SJCRH30 (cell line): ENCODE measurements at regions not wholly inside any gene's neighbourhood (a gene's known extent, or its start where the extent isn't known, plus 50 kb on each side); places are given as distances from the start of the nearest gene placed in this dataset.

Experiments
- DNase-seq, 2 experiments: peaks; one replicate each; pipeline ENCODE4 v3.0.0-alpha.2; 2015 to 2020
- H3K27ac ChIP-seq: fragments of 250-450 bp; sonication (Bioruptor Pico); 2 replicates; pipeline ENCODE4 v1.5.1; 2020; ENCODE audit warnings: mild to moderate bottlenecking, moderate library complexity
- H3K27me3 ChIP-seq: fragments of 250-450 bp; sonication (Bioruptor Pico); 2 replicates; pipeline ENCODE4 v1.5.1; 2020; ENCODE audit warnings: mild to moderate bottlenecking, moderate library complexity
- H3K36me3 ChIP-seq: fragments of 250-450 bp; sonication (Bioruptor Pico); 2 replicates; pipeline ENCODE4 v1.5.1; 2020; ENCODE audit warnings: mild to moderate bottlenecking, moderate library complexity
- H3K4me1 ChIP-seq: fragments of 250-450 bp; sonication (Bioruptor Pico); 2 replicates; pipeline ENCODE4 v1.5.1; 2020; ENCODE audit warnings: mild to moderate bottlenecking, moderate library complexity
- H3K4me3 ChIP-seq: fragments of 250-450 bp; sonication (Bioruptor Pico); 2 replicates; pipeline ENCODE4 v1.5.1; 2020; ENCODE audit warnings: mild to moderate bottlenecking, moderate library complexity
- H3K9me3 ChIP-seq: fragments of 250-450 bp; sonication (Bioruptor Pico); replicated peaks from 2 replicates; pipeline ENCODE4 v1.5.1; 2020; ENCODE audit warnings: mild to moderate bottlenecking, moderate library complexity

DNA sequence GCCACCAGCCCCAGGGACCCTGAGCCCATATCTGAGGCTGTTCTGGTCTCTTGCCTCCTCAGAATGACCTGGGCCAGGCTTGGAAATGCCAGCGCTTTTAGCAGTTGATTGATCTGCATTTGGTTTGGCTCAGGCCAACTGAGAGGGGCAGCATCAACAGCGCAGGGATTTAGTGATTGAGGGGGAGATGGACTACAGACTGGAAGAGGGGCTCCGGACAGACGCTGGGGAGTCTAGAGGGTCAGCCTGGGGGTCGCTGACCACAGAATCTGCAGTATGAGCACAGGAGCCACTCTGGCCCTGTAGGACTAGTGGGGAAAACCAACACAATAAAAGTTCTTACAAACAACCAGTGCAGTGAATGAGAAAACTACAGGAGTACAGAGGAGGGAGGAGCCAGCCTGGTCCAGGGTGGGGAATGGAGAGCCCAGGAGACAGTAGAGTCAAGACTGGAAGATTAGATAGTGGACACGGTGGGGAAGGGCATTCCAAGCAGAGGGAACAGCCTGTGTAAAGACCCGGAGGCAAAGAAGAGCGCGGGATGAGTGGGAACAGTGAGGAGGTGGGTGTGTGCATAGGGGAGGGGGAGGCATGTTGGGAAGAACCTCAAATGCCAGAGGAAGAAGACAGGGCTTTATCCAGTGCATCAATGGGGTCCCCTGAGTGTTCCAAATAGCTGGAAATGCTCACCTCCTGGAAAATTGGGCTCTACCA is 128.9 kb downstream of the MRM1 start:
- Histone ChIP-seq H3K27ac (no peak overlapping the region), H3K4me3 (no peak overlapping the region), H3K9me3 (no peaks in the 10 kb centered on the region), H3K27me3 (peaks cover 24% of the 10 kb centered on the region), H3K36me3 (no peaks in the 10 kb centered on the region), H3K4me1 (no peaks in the 10 kb centered on the region)
- no peak for DNase-seq

DNA sequence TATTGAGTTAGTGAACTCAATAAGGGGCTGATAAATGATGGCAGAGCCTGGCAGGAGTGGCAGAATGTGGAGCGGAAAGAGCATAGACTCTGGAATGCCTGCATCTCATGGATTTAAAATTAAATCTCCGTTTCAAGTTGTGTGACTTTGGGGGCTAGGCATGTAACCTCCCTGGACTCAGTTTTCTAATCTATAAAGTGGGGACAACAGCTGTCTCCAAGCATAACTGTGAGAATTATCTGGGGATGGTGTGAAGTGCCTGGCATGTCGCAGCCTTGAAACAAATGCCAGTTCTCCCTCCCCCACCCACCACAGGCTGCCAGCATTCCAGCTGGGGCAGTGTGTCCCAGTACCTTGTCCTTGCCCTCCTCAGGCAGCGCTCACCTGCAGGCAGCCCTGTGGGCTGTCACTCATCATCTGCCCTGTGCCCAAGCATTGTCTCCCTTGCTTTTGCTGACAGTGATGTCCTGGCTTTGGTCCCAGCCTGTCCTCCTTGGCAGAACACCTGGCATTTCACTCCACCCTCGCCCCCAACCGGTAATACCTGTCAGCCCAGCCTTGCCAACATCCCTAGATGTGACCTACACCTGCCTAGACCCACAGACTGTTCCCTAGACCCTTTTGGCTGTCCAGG is 129.6 kb downstream of the MRM1 start:
- Histone ChIP-seq H3K4me3 (no peak overlapping the region), H3K27me3 (peaks cover 24% of the 10 kb centered on the region), H3K9me3 (no peaks in the 10 kb centered on the region), H3K27ac (no peak overlapping the region), H3K4me1 (no peaks in the 10 kb centered on the region), H3K36me3 (no peaks in the 10 kb centered on the region)
- DNase-seq, result no peak

DNA sequence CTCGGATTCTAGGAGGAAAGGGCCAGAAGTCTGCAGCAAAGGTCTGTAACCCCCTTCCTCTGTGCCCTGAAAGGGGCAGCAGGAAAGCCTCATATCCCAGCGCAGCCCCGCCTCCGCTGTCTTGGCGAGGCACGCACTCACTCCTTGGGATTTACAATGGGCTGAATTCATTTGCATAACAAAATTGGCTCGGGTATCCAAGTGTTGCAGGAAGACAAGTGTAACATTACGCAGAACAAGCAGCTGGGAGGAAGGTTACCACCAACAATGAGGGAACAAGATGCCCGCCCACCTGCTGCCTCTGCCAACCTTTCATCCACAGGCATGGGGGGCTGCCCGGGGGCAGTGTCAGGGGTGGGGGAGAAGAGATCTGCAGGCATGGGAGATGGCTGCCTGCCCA is 130.4 kb downstream of the MRM1 start:
- Histone ChIP-seq H3K27ac (no peak overlapping the region), H3K27me3 (peaks cover 20% of the 10 kb centered on the region), H3K4me3 (no peak overlapping the region)

DNA sequence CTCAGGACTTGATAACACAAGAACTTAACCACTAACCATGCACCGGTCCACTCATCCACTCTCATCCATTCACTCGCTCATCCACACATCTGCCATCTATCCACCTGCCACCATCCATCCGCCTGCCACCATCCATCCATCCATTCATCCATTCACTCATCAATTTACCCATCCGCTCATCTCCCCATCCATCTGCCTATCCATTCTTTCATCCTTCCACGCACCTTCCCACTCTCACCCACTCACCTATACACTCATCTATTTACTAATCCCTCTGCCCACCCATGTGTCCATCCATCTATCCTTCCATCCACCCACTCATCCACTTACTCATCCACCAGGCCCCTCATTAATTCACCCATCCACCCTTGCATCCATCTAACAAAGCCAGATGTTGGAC is 131.0 kb downstream of the MRM1 start:
- no peak overlapping the region for H3K27ac ChIP-seq
- H3K4me3 ChIP-seq, result no peak overlapping the region
- H3K4me1 ChIP-seq, result no peaks in the 10 kb centered on the region
- H3K9me3 ChIP-seq, result no peaks in the 10 kb centered on the region
- DNase-seq, result no peak
- H3K27me3 ChIP-seq, result peaks cover 19% of the 10 kb centered on the region
- H3K36me3 ChIP-seq, result no peaks in the 10 kb centered on the region

More for the DNA sequence above, 130.4 kb downstream of the MRM1 start:
- Histone ChIP-seq H3K36me3 (no peaks in the 10 kb centered on the region), H3K9me3 (no peaks in the 10 kb centered on the region), H3K4me1 (no peaks in the 10 kb centered on the region)
- no peak for DNase-seq

DNA sequence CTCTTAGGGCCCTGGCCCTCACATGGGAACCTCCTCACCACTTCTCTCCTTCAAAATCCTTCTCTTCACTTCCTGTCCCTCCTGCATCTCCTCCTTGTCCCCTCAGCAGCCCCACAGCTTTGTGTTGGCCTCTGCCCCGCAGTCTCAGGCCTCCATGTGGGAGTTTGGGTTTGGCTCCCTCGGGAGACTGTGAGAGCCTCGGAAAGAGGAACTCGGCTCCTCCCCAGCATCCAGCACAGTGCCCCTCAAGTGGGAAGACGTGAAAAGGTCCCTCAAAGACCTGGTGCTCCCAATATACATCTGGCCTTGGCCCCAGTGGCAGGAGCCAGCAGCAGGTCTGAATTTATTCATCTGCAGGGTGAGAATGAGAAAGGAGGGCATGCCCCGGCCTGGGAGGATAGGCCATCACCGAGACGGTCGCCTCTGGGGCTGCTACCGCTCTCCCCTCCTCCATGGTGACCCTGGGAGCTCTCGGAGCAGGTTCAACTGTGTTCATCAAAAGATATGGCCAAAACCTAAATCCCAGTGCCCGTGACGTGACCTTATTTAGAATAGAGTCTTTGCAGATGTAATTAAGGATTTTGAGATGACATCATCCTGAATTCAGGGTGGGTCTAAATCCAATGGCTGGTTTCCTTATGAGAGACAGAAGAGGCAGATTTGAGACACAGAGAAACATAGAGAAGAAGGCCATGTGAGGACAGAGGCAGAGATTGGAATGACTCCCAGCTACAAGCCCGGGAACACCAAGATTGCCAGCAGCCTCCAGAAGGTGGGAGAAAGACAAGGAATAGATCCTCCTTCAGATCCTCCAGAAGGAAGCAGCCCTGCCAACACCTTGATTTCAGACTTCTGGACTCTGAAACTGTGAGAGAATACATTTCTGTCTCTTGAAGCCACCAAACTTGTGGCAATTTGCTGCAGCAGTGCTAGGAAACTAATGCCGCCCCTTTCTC is 135.1 kb downstream of the MRM1 start:
- no peak for DNase-seq
- H3K4me1 ChIP-seq, result no peaks in the 10 kb centered on the region
- H3K9me3 ChIP-seq, result no peaks in the 10 kb centered on the region
- no peak overlapping the region for H3K27ac ChIP-seq
- no peak overlapping the region for H3K4me3 ChIP-seq
- H3K27me3 ChIP-seq, result peaks cover 17% of the 10 kb centered on the region
- H3K36me3 ChIP-seq, result no peaks in the 10 kb centered on the region

DNA sequence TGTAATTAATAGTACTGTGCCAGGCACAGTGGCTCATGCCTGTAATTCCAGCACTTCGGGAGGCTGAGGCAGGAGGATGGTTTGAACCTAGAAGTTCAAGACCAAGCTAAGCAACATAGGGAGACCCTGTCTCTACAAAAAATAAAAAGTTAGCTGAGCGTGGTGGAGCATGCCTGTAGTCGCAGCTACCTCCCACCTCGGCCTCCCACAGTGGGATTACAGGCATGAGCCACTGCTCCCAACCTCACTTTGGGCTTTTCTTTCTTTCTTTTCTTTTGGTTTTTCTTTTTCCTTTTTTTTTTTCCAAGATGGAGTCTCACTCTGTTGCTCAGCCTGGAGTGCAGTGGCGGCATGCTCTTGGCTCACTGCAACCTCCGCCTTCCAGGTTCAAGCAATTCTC is 137.8 kb downstream of the MRM1 start:
- Histone ChIP-seq H3K36me3 (no peaks in the 10 kb centered on the region), H3K27ac (no peak overlapping the region), H3K4me1 (no peaks in the 10 kb centered on the region), H3K4me3 (no peak overlapping the region), H3K27me3 (peaks cover 16% of the 10 kb centered on the region), H3K9me3 (no peaks in the 10 kb centered on the region)
- DNase-seq, result no peak

DNA sequence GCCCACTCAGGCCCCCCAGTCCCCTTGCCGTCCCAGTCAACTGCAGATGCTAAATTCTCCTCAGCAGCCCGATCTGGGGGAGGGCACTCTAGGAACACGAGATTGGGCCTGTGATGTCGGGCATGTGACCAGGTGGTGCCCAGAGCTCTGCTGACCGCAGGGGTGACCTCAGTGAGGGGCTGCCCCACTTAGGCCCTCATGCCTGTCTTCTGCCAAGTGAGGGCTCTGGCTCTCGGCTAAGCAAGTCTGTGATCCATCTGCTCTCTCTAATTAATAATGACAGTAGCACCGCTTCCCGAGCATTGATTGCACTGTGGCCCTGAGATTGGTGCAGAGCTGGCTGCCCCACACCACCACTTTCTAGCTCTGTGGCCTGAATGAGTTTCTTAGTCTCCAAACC is 138.8 kb downstream of the MRM1 start:
- Histone ChIP-seq H3K27me3 (peaks cover 8% of the 10 kb centered on the region; the same call in 1 of the 2 replicates), H3K27ac (no peak overlapping the region), H3K9me3 (no peaks in the 10 kb centered on the region), H3K36me3 (no peaks in the 10 kb centered on the region), H3K4me3 (no peak overlapping the region), H3K4me1 (no peaks in the 10 kb centered on the region)
- no peak for DNase-seq

DNA sequence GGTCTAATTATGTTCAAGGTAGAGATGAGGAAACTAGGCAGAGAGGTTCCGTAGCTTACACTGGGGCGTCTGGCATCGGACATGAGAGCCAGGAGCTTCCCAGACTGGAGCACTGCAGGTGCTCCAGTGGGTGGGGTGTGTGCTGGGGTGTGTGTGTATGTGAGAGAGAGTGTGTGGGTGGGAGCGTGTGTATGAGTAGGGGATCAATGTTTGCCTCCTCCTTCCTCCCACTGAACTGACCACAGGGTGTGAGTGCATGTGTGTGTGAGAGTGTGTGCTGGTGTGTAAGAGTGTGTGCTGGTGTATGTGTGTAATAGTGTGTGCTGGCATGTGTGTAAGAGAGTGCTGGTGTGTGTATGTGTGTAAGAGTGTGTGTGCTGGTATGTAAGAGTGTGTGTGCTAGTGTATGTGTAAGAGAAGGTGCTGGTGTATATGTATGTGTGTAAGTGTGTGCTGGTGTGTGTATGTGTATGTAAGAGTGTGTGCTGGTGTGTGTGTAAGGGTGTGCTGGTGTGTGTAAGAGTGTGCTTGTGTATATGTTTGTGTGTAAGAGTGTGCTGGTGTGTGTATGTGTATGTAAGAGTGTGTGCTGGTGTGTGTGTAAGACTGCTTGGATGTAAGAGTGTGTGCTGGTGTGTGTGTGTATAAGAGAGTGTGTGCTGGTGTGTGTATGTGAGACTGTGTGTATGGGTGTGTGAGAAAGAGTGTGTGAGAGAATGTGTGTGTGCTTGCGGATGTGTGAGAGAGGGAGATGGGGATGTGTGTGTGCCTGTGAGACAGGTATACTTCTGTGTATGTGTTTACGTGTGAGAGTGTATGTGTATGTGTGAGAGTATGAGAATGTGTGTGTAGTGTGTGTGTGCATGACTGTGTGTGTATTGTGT is 139.9 kb downstream of the MRM1 start:
- H3K9me3 ChIP-seq, result no peaks in the 10 kb centered on the region
- H3K4me3 ChIP-seq, result no peak overlapping the region
- no peak overlapping the region for H3K27ac ChIP-seq
- no peak for DNase-seq
- H3K4me1 ChIP-seq, result no peaks in the 10 kb centered on the region
- H3K27me3 ChIP-seq, result peaks cover 8% of the 10 kb centered on the region; the same call in 1 of the 2 replicates
- H3K36me3 ChIP-seq, result no peaks in the 10 kb centered on the region

DNA sequence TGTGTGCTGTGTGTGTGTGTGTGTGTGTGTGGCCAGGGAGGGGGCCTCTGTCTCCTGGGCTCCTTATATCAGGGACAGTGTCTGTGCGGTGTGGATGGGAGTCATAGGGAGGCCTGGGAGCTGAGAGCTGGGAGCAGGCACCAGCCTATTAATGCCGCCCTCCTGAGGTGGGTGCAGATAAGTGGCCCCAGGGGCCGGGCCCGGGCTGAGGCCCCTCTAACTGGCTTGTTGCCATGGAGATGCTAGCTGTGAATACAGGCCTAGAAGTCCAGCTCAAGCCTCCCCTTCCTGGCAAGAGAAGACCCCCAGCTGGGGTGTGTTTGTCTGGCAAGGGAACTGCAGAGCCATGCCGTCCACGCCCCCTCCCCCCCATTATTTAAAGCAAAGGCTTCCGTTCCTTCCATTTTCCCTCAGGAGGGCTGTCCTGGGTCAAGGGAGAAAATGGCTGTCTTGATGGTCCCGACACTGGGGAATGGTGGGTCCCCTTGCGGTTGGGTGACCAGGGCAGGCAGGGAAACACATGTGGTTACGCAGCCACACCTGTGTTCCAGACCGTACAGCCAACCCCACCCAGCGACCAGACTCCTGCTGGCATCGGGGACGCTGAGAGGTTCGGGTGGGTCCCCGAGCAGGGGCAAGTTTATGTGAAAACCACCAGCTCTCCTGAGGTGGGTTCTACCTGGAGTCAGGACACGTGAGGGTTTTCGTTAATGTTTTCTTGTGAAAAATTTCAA is 141.1 kb downstream of the MRM1 start:
- no peak overlapping the region for H3K4me3 ChIP-seq
- H3K27me3 ChIP-seq, result peaks cover 8% of the 10 kb centered on the region; the same call in 1 of the 2 replicates
- DNase-seq, result no peak
- H3K9me3 ChIP-seq, result no peaks in the 10 kb centered on the region
- no peak overlapping the region for H3K27ac ChIP-seq
- no peaks in the 10 kb centered on the region for H3K4me1 ChIP-seq
- no peaks in the 10 kb centered on the region for H3K36me3 ChIP-seq

DNA sequence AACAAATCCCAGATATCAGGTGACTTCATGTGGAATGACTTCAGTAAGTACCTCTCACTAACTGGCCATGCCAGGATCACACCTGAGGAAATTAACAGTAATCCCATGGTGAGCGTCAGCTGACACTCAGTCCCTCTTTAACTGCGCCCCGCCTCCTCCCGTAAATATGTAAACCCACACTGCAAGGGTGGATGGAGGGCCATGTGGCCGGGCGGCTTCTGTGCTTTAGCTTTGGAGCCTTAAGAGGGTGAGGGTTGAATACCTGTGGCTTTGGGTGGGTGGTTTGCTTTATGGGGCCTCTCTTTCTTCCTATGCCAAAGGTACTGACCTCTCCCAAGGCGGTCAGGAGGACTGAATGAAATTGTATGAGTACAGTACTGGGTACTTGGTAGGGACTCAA is 141.7 kb downstream of the MRM1 start:
- no peaks in the 10 kb centered on the region for H3K9me3 ChIP-seq
- no peaks in the 10 kb centered on the region for H3K36me3 ChIP-seq
- DNase-seq, result no peak
- no peaks in the 10 kb centered on the region for H3K4me1 ChIP-seq
- H3K27ac ChIP-seq, result no peak overlapping the region
- H3K27me3 ChIP-seq, result peaks cover 12% of the 10 kb centered on the region
- H3K4me3 ChIP-seq, result no peak overlapping the region

DNA sequence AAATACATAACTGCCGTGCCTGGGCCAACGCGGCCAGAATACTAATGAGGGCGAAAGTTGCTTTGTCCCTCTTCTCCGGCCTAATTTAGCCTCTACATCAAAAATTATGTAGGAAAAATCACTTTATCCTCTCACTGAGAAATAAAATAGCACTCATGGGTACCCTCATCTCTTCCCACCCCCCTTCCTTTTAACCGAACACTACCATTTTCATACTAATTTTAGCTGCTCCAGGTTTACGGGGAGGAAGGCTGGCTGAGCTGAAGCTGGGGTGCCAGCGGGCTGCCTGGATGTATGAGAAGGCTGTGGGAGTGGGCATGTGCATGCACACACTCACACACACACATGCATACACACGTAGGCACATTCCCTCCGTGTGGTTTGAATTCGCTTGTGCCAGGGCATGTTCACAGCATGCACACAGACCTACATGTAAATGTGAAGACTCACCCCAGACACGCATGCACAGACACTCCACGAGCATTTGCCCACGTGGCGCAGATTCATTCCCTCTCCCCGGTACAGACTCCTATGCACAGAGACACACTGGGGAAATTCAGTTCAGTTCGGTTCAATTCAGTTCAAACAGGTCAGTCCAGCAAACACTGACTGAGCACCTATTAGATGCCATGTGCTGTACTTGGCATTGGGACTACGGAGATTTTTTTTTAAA is 145.1 kb downstream of the MRM1 start:
- no peaks in the 10 kb centered on the region for H3K9me3 ChIP-seq
- no peak overlapping the region for H3K27ac ChIP-seq
- H3K27me3 ChIP-seq, result peaks cover 30% of the 10 kb centered on the region
- H3K4me3 ChIP-seq, result no peak overlapping the region
- H3K36me3 ChIP-seq, result no peaks in the 10 kb centered on the region
- no peak for DNase-seq
- H3K4me1 ChIP-seq, result no peaks in the 10 kb centered on the region

DNA sequence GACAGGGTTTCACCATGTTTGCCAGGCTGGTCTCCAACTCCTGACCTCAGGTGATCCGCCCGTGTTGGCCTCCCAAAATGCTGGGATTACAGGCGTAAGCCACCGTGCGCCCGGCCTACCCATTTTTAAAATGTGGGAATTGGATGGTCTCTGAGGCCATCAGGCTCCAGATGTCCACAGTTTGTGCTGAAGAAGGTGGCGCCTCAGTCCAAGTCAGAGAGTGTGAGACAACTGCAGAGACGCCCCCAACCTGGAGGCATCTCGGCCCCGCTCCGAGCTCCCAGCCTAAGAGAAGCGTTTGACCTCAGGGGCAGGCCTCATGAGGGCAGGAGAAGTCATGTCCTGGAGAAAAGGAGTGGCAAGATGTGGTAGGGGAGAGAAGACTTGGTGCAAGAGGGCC is 146.5 kb downstream of the MRM1 start:
- Histone ChIP-seq H3K27me3 (peaks cover 36% of the 10 kb centered on the region), H3K36me3 (no peaks in the 10 kb centered on the region), H3K27ac (no peak overlapping the region), H3K4me1 (no peaks in the 10 kb centered on the region), H3K9me3 (no peaks in the 10 kb centered on the region), H3K4me3 (no peak overlapping the region)
- DNase-seq, result no peak

DNA sequence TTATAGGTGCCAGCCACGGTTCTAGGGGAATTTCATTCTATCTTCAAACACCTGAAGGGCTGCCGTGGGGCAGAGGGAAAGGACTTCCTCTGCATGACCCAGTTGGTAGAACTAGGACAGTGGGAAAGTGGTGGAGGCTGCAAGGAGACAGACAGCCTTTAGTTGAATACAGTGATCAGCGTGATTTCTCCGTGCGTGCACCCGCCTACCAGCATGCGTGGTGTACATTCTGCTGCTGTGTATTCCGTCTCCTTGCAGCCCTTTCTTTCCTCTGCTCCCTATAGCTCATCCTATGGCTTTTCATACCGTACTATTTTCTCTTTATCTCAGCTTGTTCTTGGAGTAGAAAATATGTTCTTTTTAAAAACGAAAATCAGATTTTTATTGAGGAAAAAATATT is 146.9 kb downstream of the MRM1 start:
- H3K4me3 ChIP-seq, result no peak overlapping the region
- no peak for DNase-seq
- no peaks in the 10 kb centered on the region for H3K4me1 ChIP-seq
- H3K36me3 ChIP-seq, result no peaks in the 10 kb centered on the region
- H3K27me3 ChIP-seq, result peaks cover 38% of the 10 kb centered on the region
- no peaks in the 10 kb centered on the region for H3K9me3 ChIP-seq
- H3K27ac ChIP-seq, result no peak overlapping the region
